Neural cell (in vitro differentiated cells): ENCODE measurements at regions not wholly inside any gene's neighbourhood (a gene's known extent, or its start where the extent isn't known, plus 50 kb on each side); places are given as distances from the start of the nearest gene placed in this dataset.

Experiments used
- H2AFZ ChIP-seq: fragments of 200-600, 300-800 bp; sonication (generic), shearing (Covaris generic); 2 replicates; pipeline ENCODE4 v1.6.0; 2014; ENCODE audit warnings: low read depth, mild to moderate bottlenecking, antibody characterized with exemption, low read length, moderate library complexity
- H3F3A ChIP-seq: fragments of 200-600 bp; shearing (Covaris generic); 2 replicates; pipeline ENCODE4 v1.6.1; 2016; ENCODE audit warnings: mild to moderate bottlenecking, moderate library complexity, mixed read lengths, antibody characterized with exemption, low read length; ENCODE audit not compliant: insufficient read depth, poor library complexity, severe bottlenecking
- H3K27ac ChIP-seq: fragments of 200-600, 300-800 bp; sonication (generic), shearing (Covaris generic); 2 replicates; pipeline ENCODE4 v1.5.1; 2014; ENCODE audit warnings: mild to moderate bottlenecking, low read length, moderate library complexity
- H3K27me3 ChIP-seq: fragments of 300-800, 200-600 bp; sonication (generic), shearing (Covaris generic); 2 replicates; pipeline ENCODE4 v1.6.0; 2014; ENCODE audit warnings: mild to moderate bottlenecking, low read depth, low read length, moderate library complexity; ENCODE audit not compliant: insufficient read depth
- H3K36me3 ChIP-seq: fragments of 300-800, 200-600 bp; sonication (generic), shearing (Covaris generic); 2 replicates; pipeline ENCODE4 v1.5.1; 2014; ENCODE audit warnings: mild to moderate bottlenecking, antibody characterized with exemption, low read length, moderate library complexity; ENCODE audit not compliant: insufficient read depth
- H3K4me2 ChIP-seq: fragments of 300-800, 200-600 bp; sonication (generic), shearing (Covaris generic); 2 replicates; pipeline ENCODE4 v1.6.0; 2014; ENCODE audit warnings: mild to moderate bottlenecking, low read length
- H3K4me3 ChIP-seq: fragments of 300-800, 200-600 bp; sonication (generic), shearing (Covaris generic); 2 replicates; pipeline ENCODE4 v1.5.1; 2014; ENCODE audit warnings: mild to moderate bottlenecking, low read length, moderate library complexity
- H3K79me2 ChIP-seq: fragments of 200-600 bp; shearing (Covaris generic); replicated peaks from 2 replicates; pipeline ENCODE4 v1.6.0; 2014; ENCODE audit warnings: mild to moderate bottlenecking, low read length, moderate library complexity; ENCODE audit not compliant: insufficient read depth
- H3K9ac ChIP-seq: fragments of 300-800, 200-600 bp; sonication (generic), shearing (Covaris generic); 2 replicates; pipeline ENCODE4 v1.6.1; 2016; ENCODE audit warnings: mild to moderate bottlenecking, low read length, mixed read lengths
- H3K9me2 ChIP-seq: fragments of 200-600 bp; shearing (Covaris generic); 2 replicates; pipeline ENCODE4 v1.6.1; 2016; ENCODE audit warnings: mild to moderate bottlenecking, low read length, mixed read lengths; ENCODE audit not compliant: insufficient read depth
- H3K9me3 ChIP-seq: fragments of 200-600, 300-800 bp; sonication (generic), shearing (Covaris generic); 2 replicates; pipeline ENCODE4 v1.6.1; 2016; ENCODE audit warnings: mild to moderate bottlenecking, mixed run types, low read length, moderate library complexity, mixed read lengths
- H4K20me1 ChIP-seq: fragments of 200-600 bp; shearing (Covaris generic); 2 replicates; pipeline ENCODE4 v1.6.1; 2016; ENCODE audit warnings: mild to moderate bottlenecking, mixed run types; ENCODE audit not compliant: insufficient read depth
- EP300 ChIP-seq: fragments of 450-650 bp; conservative IDR thresholded peaks from 2 replicates; pipeline ENCODE4 v1.6.1; 2014; ENCODE audit warnings: antibody characterized with exemption, mild to moderate bottlenecking, moderate library complexity; ENCODE audit not compliant: poor library complexity, severe bottlenecking
- EZH2 ChIP-seq: fragments of 200-600, 300-800 bp; shearing (Covaris generic), sonication (generic); IDR thresholded peaks from 2 replicates; pipeline ENCODE4 v1.6.1; 2014; ENCODE audit warnings: antibody characterized with exemption, low read length, borderline replicate concordance, mild to moderate bottlenecking; ENCODE audit not compliant: insufficient read depth, poor library complexity, severe bottlenecking
- MXI1 ChIP-seq: fragments of 450-650 bp; conservative IDR thresholded peaks from 2 replicates; pipeline ENCODE4 v1.6.1; 2014; ENCODE audit warnings: antibody characterized with exemption, mild to moderate bottlenecking; ENCODE audit not compliant: poor library complexity, severe bottlenecking
- POLR2AphosphoS5 ChIP-seq: IDR thresholded peaks from 2 replicates; pipeline ENCODE4 v1.6.1; 2012
- RAD21 ChIP-seq: fragments of 450-650 bp; conservative IDR thresholded peaks from 2 replicates; pipeline ENCODE4 v1.6.1; 2014; ENCODE audit warnings: antibody characterized with exemption, mild to moderate bottlenecking, moderate library complexity
- SMC3 ChIP-seq: fragments of 450-650 bp; conservative IDR thresholded peaks from 2 replicates; pipeline ENCODE4 v1.6.1; 2014; ENCODE audit warnings: antibody characterized with exemption, mild to moderate bottlenecking, moderate library complexity; ENCODE audit not compliant: poor library complexity
- TAF1 ChIP-seq: IDR thresholded peaks from 2 replicates; pipeline ENCODE4 v1.6.1; 2012; ENCODE audit warnings: low read depth
- TF ChIP-seq, protein P1 (sequence below): fragments of 450-650 bp; IDR thresholded peaks from 2 replicates; pipeline ENCODE4 v1.5.1; 2014; ENCODE audit warnings: antibody characterized with exemption, mild to moderate bottlenecking, moderate library complexity; ENCODE audit not compliant: poor library complexity, severe bottlenecking
- TF ChIP-seq, protein P2 (sequence below): IDR thresholded peaks from 2 replicates; pipeline ENCODE4 v1.6.1; 2012; ENCODE audit warnings: borderline replicate concordance

DNA sequence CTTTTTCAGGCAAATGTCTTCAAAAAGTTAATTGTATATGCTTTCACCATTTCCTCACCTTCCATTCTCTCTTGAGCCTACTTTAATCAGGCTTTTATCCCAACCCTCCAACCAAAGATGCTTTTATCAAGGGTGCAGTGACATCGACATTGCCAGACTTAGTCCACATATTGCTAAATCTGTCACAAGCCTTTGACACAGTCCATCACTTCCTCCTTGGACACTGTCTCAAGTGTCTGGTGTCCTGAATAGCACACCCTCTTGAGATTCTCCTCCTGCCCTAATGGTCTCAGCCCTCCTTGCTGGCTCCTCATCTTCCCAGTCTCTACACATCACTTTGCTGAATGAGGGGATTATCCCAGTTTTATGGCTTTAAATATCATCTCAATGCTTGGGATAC, 147.5 kb upstream of the SLC39A10 start:
- H4K20me1 ChIP-seq = no peaks in the 10 kb centered on the region
- H2AFZ ChIP-seq = no peak overlapping the region
- no peak overlapping the region for H3K4me3 ChIP-seq
- H3K27ac ChIP-seq = no peak overlapping the region
- TF ChIP-seq, protein P1, sequence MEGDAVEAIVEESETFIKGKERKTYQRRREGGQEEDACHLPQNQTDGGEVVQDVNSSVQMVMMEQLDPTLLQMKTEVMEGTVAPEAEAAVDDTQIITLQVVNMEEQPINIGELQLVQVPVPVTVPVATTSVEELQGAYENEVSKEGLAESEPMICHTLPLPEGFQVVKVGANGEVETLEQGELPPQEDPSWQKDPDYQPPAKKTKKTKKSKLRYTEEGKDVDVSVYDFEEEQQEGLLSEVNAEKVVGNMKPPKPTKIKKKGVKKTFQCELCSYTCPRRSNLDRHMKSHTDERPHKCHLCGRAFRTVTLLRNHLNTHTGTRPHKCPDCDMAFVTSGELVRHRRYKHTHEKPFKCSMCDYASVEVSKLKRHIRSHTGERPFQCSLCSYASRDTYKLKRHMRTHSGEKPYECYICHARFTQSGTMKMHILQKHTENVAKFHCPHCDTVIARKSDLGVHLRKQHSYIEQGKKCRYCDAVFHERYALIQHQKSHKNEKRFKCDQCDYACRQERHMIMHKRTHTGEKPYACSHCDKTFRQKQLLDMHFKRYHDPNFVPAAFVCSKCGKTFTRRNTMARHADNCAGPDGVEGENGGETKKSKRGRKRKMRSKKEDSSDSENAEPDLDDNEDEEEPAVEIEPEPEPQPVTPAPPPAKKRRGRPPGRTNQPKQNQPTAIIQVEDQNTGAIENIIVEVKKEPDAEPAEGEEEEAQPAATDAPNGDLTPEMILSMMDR = no peak
- no peak for TF ChIP-seq EZH2
- TF ChIP-seq, protein P2, sequence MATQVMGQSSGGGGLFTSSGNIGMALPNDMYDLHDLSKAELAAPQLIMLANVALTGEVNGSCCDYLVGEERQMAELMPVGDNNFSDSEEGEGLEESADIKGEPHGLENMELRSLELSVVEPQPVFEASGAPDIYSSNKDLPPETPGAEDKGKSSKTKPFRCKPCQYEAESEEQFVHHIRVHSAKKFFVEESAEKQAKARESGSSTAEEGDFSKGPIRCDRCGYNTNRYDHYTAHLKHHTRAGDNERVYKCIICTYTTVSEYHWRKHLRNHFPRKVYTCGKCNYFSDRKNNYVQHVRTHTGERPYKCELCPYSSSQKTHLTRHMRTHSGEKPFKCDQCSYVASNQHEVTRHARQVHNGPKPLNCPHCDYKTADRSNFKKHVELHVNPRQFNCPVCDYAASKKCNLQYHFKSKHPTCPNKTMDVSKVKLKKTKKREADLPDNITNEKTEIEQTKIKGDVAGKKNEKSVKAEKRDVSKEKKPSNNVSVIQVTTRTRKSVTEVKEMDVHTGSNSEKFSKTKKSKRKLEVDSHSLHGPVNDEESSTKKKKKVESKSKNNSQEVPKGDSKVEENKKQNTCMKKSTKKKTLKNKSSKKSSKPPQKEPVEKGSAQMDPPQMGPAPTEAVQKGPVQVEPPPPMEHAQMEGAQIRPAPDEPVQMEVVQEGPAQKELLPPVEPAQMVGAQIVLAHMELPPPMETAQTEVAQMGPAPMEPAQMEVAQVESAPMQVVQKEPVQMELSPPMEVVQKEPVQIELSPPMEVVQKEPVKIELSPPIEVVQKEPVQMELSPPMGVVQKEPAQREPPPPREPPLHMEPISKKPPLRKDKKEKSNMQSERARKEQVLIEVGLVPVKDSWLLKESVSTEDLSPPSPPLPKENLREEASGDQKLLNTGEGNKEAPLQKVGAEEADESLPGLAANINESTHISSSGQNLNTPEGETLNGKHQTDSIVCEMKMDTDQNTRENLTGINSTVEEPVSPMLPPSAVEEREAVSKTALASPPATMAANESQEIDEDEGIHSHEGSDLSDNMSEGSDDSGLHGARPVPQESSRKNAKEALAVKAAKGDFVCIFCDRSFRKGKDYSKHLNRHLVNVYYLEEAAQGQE = no peak
- TF ChIP-seq TAF1 = no peak
- TF ChIP-seq EP300 = no peak
- no peak for TF ChIP-seq MXI1
- TF ChIP-seq POLR2AphosphoS5 = no peak
- TF ChIP-seq RAD21 = no peak
- no peak for TF ChIP-seq SMC3
- H3K9me3 ChIP-seq = no peaks in the 10 kb centered on the region
- H3K9me2 ChIP-seq = no peaks in the 10 kb centered on the region
- no peaks in the 10 kb centered on the region for H3K27me3 ChIP-seq
- H3K36me3 ChIP-seq = no peaks in the 10 kb centered on the region
- H3K79me2 ChIP-seq = no peaks in the 10 kb centered on the region
- H3K4me2 ChIP-seq = no peak overlapping the region
- no peaks in the 10 kb centered on the region for H3F3A ChIP-seq
- no peak overlapping the region for H3K9ac ChIP-seq

DNA sequence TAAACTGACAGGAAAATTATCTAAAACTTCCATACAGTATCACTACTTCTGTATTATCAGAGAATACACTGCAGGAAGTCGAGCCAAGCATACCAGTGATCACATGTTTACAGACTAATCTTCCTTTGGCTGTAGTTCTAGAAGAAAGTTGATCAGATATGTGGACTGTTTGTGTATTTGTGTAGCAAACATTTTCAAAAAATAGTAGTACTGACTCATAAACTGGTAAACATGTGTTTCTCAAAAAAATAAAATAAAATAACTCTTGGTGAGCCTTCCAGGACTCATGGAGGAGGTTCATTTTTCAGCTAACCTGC, 148.9 kb upstream of the SLC39A10 start:
- H3F3A ChIP-seq = no peaks in the 10 kb centered on the region
- no peak overlapping the region for H3K4me3 ChIP-seq
- H3K27me3 ChIP-seq = no peaks in the 10 kb centered on the region
- no peak overlapping the region for H3K27ac ChIP-seq
- no peak overlapping the region for H3K9ac ChIP-seq
- no peaks in the 10 kb centered on the region for H3K36me3 ChIP-seq
- no peak overlapping the region for H3K4me2 ChIP-seq
- H4K20me1 ChIP-seq = no peaks in the 10 kb centered on the region
- H3K9me3 ChIP-seq = no peaks in the 10 kb centered on the region
- H3K79me2 ChIP-seq = no peaks in the 10 kb centered on the region
- H3K9me2 ChIP-seq = no peaks in the 10 kb centered on the region
- no peak overlapping the region for H2AFZ ChIP-seq
- TF ChIP-seq TAF1 (no peak), SMC3 (no peak), EP300 (no peak), POLR2AphosphoS5 (no peak), MXI1 (no peak), RAD21 (no peak), EZH2 (no peak)
- TF ChIP-seq, protein P1 = no peak
- TF ChIP-seq, protein P2 = no peak
